Vagina (tissue), 2 donors: ENCODE measurements at regions not wholly inside any gene's neighbourhood (a gene's known extent, or its start where the extent isn't known, plus 50 kb on each side); places are given as distances from the start of the nearest gene placed in this dataset.

ENCODE experiments used
- POLR2AphosphoS5 ChIP-seq, 2 donors: sonication (generic); formaldehyde crosslinking; IDR thresholded peaks; one replicate each; pipeline ENCODE4 v1.9.0; 2017; ENCODE audit warnings: antibody characterized with exemption in 2 of 2, mild to moderate bottlenecking in 2 of 2, low read depth in 1 of 2; ENCODE audit not compliant: insufficient read depth in 1 of 2
- TF ChIP-seq, protein P1 (sequence below), 3 experiments: fragments of 450-650 bp in 2 of 3; fragments of 200-600 bp in 1 of 3; sonication (generic) in 1 of 3; IDR thresholded peaks; one replicate each; pipeline ENCODE4 v1.5.1; 2017 to 2019; ENCODE audit warnings: antibody characterized with exemption in 3 of 3, mild to moderate bottlenecking in 2 of 3, moderate library complexity in 2 of 3

- TF ChIP-seq, protein P1, sequence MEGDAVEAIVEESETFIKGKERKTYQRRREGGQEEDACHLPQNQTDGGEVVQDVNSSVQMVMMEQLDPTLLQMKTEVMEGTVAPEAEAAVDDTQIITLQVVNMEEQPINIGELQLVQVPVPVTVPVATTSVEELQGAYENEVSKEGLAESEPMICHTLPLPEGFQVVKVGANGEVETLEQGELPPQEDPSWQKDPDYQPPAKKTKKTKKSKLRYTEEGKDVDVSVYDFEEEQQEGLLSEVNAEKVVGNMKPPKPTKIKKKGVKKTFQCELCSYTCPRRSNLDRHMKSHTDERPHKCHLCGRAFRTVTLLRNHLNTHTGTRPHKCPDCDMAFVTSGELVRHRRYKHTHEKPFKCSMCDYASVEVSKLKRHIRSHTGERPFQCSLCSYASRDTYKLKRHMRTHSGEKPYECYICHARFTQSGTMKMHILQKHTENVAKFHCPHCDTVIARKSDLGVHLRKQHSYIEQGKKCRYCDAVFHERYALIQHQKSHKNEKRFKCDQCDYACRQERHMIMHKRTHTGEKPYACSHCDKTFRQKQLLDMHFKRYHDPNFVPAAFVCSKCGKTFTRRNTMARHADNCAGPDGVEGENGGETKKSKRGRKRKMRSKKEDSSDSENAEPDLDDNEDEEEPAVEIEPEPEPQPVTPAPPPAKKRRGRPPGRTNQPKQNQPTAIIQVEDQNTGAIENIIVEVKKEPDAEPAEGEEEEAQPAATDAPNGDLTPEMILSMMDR (IDR thresholded peaks at IDR 0.05) = no peak
- no peak for TF ChIP-seq POLR2AphosphoS5 (IDR thresholded peaks at IDR 0.05; ENCODE audit: insufficient read depth in 1 of 2, low read depth in 1 of 2)
Observed at GRCh38 chr5:172511952-172512351, 57.6 kb upstream of the SH3PXD2B start.
